Bronchial epithelial cell (primary cell): ENCODE measurements at regions not wholly inside any gene's neighbourhood (a gene's known extent, or its start where the extent isn't known, plus 50 kb on each side); places are given as distances from the start of the nearest gene placed in this dataset.

Experiments
- DNase-seq: peaks from one replicate; pipeline ENCODE4 v3.0.0-alpha.2; 2010; ENCODE audit warnings: low read depth
- FAIRE-seq: peaks from 2 replicates; lab custom pipeline; 2011; peaks lifted over from hg19 to GRCh38; lab: Jason Lieb, UNC
- H3K27me3 ChIP-seq: 2 replicates; pipeline ENCODE4 v1.5.1; 2011; ENCODE audit warnings: low read length; ENCODE audit not compliant: control insufficient read depth, insufficient read depth
- H3K36me3 ChIP-seq: 2 replicates; pipeline ENCODE4 v1.5.1; 2011; ENCODE audit warnings: low read length; ENCODE audit not compliant: control insufficient read depth, insufficient read depth
- H3K4me3 ChIP-seq: 2 replicates; pipeline ENCODE4 v1.5.1; 2011; ENCODE audit warnings: mild to moderate bottlenecking, low read depth, low read length, control low read depth
- CTCF ChIP-seq: IDR thresholded peaks from 2 replicates; pipeline ENCODE4 v1.5.1; 2011; ENCODE audit warnings: mild to moderate bottlenecking, moderate library complexity, low read length, control low read depth, inconsistent platforms; ENCODE audit not compliant: insufficient read depth, severe bottlenecking

DNA sequence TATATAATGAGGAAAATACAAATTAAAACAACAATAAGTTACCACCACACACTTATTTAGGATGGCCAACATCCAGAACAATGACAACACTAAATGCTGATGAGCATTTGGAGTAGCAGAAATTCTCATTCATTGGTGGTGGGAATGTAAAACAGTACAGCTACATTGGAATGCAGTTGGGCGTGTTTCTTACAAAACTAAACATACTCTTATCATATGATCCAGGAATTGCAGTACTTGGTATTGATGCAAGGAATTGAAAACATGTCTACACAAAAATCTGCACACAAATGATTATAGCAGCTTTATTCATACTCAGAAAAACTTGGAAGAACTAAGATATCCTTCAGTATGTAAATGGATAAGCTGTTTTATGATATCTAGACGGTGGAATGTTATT is 594.2 kb downstream of the ZBBX start:
- H3K36me3 ChIP-seq = no peaks in the 10 kb centered on the region
- H3K27me3 ChIP-seq = no peaks in the 10 kb centered on the region
- DNase-seq (peak; percentile 57), FAIRE-seq (no peak)
- H3K4me3 ChIP-seq = no peak overlapping the region
- TF ChIP-seq CTCF = no peak

GRCh38 chr3:166783206-166783605 is 596.9 kb downstream of the ZBBX start:
- FAIRE-seq = no peak
- no peak for DNase-seq

GRCh38 chr3:166764698-166765318 is 615.3 kb downstream of the ZBBX start:
- FAIRE-seq = no peak
- Histone ChIP-seq H3K36me3 (no peaks in the 10 kb centered on the region), H3K27me3 (no peaks in the 10 kb centered on the region), H3K4me3 (no peak overlapping the region)
- no peak for TF ChIP-seq CTCF
- no peak for DNase-seq

More at GRCh38 chr3:166783206-166783605, 596.9 kb downstream of the ZBBX start:
- Histone ChIP-seq H3K36me3 (no peaks in the 10 kb centered on the region), H3K27me3 (no peaks in the 10 kb centered on the region), H3K4me3 (no peak overlapping the region)
- no peak for TF ChIP-seq CTCF

- Histone ChIP-seq H3K4me3 (no peak overlapping the region), H3K27me3 (no peaks in the 10 kb centered on the region), H3K36me3 (no peaks in the 10 kb centered on the region)
- DNase-seq (no peak), FAIRE-seq (no peak)
- no peak for TF ChIP-seq CTCF
Observed at GRCh38 chr3:166759736-166760513, 620.2 kb downstream of the ZBBX start.

DNA sequence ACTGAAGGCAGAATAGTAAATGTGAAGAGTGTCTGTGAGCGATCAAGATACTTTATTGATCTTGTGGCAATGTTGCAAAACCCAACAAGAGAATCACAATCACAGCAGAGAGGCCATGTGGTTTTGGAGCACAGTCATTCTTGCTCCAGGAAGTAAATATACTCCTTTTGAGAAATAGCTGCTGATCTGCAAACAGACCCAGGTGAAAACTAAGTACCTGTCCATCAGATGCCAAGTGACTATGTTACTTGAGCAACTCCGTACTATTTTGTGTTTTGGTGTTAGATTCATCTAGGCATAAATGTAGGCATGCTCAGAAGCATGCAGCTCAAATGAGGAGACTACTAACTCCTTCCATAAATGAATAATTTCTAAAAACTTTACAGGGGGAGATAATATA is 627.9 kb downstream of the ZBBX start:
- DNase-seq (peak; percentile 0), FAIRE-seq (no peak)
- TF ChIP-seq CTCF = no peak
- Histone ChIP-seq H3K27me3 (no peaks in the 10 kb centered on the region), H3K36me3 (no peaks in the 10 kb centered on the region), H3K4me3 (no peak overlapping the region)
